ENCODE measurements at regions not wholly inside any gene's neighbourhood (a gene's known extent, or its start where the extent isn't known, plus 50 kb on each side); places are given as distances from the start of the nearest gene placed in this dataset.

- no peak for TF ChIP-seq EZH2phosphoT487 (IDR thresholded peaks at IDR 0.05; ENCODE audit: insufficient read depth, low read depth)
- TF ChIP-seq EZH2 (IDR thresholded peaks at IDR 0.05; ENCODE audit: insufficient read depth, poor library complexity, severe bottlenecking) = no peak
Measured at GRCh38 chr21:18646116-18646515, 242.5 kb upstream of the TMPRSS15 start.
